ENCODE measurements at regions not wholly inside any gene's neighbourhood (a gene's known extent, or its start where the extent isn't known, plus 50 kb on each side); places are given as distances from the start of the nearest gene placed in this dataset.

DNA sequence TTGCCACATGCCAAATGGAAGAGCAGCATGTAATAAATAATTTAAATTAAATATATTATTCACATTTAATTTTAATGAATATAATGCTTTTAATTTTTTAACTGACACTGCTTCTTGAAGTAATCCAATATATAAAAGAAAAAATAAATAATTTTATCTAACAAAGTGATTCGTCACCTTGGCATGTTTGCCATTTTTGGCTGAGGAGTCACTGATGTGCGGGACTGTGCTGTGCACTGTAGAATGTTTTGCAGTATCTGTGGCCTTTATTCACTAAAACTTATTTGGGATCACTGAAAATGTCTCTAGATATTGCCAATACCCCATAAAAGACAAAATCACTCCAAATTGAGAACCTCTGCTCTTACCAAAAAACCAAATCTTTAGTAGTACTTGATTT lies 807.8 kb downstream of the BRINP3 start:
- TF ChIP-seq, protein P1, sequence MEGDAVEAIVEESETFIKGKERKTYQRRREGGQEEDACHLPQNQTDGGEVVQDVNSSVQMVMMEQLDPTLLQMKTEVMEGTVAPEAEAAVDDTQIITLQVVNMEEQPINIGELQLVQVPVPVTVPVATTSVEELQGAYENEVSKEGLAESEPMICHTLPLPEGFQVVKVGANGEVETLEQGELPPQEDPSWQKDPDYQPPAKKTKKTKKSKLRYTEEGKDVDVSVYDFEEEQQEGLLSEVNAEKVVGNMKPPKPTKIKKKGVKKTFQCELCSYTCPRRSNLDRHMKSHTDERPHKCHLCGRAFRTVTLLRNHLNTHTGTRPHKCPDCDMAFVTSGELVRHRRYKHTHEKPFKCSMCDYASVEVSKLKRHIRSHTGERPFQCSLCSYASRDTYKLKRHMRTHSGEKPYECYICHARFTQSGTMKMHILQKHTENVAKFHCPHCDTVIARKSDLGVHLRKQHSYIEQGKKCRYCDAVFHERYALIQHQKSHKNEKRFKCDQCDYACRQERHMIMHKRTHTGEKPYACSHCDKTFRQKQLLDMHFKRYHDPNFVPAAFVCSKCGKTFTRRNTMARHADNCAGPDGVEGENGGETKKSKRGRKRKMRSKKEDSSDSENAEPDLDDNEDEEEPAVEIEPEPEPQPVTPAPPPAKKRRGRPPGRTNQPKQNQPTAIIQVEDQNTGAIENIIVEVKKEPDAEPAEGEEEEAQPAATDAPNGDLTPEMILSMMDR (conservative IDR thresholded peaks at IDR 0.05; ENCODE audit: low read depth in 2 of 2), result no peak
- TF ChIP-seq CREB1 (CRISPR knock-in tag; IDR thresholded peaks at IDR 0.05; ENCODE audit: low read depth) (no peak), POLR2AphosphoS5 (IDR thresholded peaks at IDR 0.05; ENCODE audit: low read depth) (no peak), STAT1 (IDR thresholded peaks at IDR 0.05; ENCODE audit: unreplicated experiment) (no peak), EZH2phosphoT487 (IDR thresholded peaks at IDR 0.05; ENCODE audit: unreplicated experiment) (no peak), EZH2 (IDR thresholded peaks at IDR 0.05; ENCODE audit: low read depth, unreplicated experiment) (no peak), ZNF331 (CRISPR knock-in tag; IDR thresholded peaks at IDR 0.05; ENCODE audit: low read depth) (no peak), JUNB (IDR thresholded peaks at IDR 0.05; ENCODE audit: unreplicated experiment) (no peak), ETS1 (IDR thresholded peaks at IDR 0.05) (no peak)
- TF ChIP-seq, protein P2, sequence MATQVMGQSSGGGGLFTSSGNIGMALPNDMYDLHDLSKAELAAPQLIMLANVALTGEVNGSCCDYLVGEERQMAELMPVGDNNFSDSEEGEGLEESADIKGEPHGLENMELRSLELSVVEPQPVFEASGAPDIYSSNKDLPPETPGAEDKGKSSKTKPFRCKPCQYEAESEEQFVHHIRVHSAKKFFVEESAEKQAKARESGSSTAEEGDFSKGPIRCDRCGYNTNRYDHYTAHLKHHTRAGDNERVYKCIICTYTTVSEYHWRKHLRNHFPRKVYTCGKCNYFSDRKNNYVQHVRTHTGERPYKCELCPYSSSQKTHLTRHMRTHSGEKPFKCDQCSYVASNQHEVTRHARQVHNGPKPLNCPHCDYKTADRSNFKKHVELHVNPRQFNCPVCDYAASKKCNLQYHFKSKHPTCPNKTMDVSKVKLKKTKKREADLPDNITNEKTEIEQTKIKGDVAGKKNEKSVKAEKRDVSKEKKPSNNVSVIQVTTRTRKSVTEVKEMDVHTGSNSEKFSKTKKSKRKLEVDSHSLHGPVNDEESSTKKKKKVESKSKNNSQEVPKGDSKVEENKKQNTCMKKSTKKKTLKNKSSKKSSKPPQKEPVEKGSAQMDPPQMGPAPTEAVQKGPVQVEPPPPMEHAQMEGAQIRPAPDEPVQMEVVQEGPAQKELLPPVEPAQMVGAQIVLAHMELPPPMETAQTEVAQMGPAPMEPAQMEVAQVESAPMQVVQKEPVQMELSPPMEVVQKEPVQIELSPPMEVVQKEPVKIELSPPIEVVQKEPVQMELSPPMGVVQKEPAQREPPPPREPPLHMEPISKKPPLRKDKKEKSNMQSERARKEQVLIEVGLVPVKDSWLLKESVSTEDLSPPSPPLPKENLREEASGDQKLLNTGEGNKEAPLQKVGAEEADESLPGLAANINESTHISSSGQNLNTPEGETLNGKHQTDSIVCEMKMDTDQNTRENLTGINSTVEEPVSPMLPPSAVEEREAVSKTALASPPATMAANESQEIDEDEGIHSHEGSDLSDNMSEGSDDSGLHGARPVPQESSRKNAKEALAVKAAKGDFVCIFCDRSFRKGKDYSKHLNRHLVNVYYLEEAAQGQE (IDR thresholded peaks at IDR 0.05; ENCODE audit: unreplicated experiment), result no peak

Measured in GM23338 (cell line).